WERI-Rb-1 (cell line): ENCODE measurements at regions not wholly inside any gene's neighbourhood (a gene's known extent, or its start where the extent isn't known, plus 50 kb on each side); places are given as distances from the start of the nearest gene placed in this dataset.
"Not testable (repeated sequence)": the region's sequence is repeated elsewhere in the genome, so short reads cannot be mapped to it uniquely, and the experiment has no call there.

ENCODE experiments used
- DNase-seq: peaks from one replicate; pipeline ENCODE4 v3.0.0-alpha.2; 2020
- H3K27ac ChIP-seq: fragments of 250-450 bp; sonication (Bioruptor Pico); 2 replicates; pipeline ENCODE4 v1.5.1; 2020; ENCODE audit warnings: mild to moderate bottlenecking, moderate library complexity
- H3K27me3 ChIP-seq: fragments of 250-450 bp; sonication (Bioruptor Pico); 2 replicates; pipeline ENCODE4 v1.5.1; 2021; ENCODE audit warnings: mild to moderate bottlenecking, low read depth, moderate library complexity; ENCODE audit not compliant: insufficient read depth, severe bottlenecking
- H3K36me3 ChIP-seq: fragments of 250-450 bp; sonication (Bioruptor Pico); 2 replicates; pipeline ENCODE4 v1.5.1; 2020; ENCODE audit warnings: mild to moderate bottlenecking, moderate library complexity
- H3K4me3 ChIP-seq: 2 replicates; pipeline ENCODE4 v1.5.1; 2011; ENCODE audit warnings: low read depth, mild to moderate bottlenecking, control low read depth, low read length
- H3K9me3 ChIP-seq: fragments of 250-450 bp; sonication (Bioruptor Pico); 2 replicates; pipeline ENCODE4 v1.5.1; 2021; ENCODE audit warnings: mild to moderate bottlenecking, moderate library complexity; ENCODE audit not compliant: severe bottlenecking
- TF ChIP-seq, protein P1 (sequence below): IDR thresholded peaks from 2 replicates; pipeline ENCODE4 v1.5.1; 2011; ENCODE audit warnings: low read depth, mild to moderate bottlenecking, control low read depth, inconsistent platforms, low read length

DNA sequence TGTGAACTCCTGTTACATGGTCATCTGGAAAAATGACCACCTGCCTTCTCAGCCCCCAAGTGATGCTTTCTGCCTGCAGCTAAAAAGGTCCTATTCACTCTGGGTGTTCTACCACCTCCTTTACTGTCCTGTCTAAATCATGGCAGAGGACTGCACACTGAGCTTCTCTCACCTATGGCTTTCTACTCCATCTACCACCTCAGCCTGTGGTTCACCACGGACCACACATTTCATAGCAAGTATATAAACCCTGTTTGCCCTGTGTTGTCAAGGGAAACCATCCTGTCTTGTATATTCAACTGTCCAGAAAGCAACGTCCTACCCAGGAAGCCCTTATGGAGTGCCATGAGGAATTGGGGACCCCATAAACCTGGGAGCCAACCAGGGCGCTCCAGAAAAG is 167.4 kb upstream of the ITGA1 start:
- Histone ChIP-seq H3K4me3 (no peak overlapping the region), H3K36me3 (no peaks in the 10 kb centered on the region), H3K9me3 (peaks cover 2% of the 10 kb centered on the region), H3K27me3 (peaks cover 8% of the 10 kb centered on the region), H3K27ac (no peak overlapping the region)
- no peak for DNase-seq
- TF ChIP-seq, protein P1, sequence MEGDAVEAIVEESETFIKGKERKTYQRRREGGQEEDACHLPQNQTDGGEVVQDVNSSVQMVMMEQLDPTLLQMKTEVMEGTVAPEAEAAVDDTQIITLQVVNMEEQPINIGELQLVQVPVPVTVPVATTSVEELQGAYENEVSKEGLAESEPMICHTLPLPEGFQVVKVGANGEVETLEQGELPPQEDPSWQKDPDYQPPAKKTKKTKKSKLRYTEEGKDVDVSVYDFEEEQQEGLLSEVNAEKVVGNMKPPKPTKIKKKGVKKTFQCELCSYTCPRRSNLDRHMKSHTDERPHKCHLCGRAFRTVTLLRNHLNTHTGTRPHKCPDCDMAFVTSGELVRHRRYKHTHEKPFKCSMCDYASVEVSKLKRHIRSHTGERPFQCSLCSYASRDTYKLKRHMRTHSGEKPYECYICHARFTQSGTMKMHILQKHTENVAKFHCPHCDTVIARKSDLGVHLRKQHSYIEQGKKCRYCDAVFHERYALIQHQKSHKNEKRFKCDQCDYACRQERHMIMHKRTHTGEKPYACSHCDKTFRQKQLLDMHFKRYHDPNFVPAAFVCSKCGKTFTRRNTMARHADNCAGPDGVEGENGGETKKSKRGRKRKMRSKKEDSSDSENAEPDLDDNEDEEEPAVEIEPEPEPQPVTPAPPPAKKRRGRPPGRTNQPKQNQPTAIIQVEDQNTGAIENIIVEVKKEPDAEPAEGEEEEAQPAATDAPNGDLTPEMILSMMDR = no peak

DNA sequence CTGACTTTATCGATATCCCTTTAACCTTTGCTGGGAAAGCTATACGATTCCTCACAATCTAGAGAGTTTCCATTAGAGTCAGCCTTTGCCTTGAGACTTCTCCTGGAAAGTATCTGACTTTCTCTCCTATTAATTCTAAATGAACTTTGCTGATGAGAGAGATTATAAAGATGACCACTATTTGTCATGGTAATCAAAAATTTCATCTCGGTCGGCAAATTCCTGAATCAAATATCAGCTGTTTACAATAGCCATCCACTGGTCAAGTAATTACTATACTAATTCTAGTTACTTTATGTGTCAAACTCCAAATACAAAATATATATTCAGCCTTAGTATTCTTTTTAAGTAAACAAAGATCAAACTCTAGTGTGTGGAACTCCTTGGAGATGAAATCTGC is 164.4 kb upstream of the ITGA1 start:
- Histone ChIP-seq H3K9me3 (peaks cover 2% of the 10 kb centered on the region), H3K4me3 (no peak overlapping the region), H3K27me3 (peaks cover 8% of the 10 kb centered on the region), H3K27ac (no peak overlapping the region), H3K36me3 (no peaks in the 10 kb centered on the region)
- TF ChIP-seq, protein P1 = no peak
- DNase-seq = no peak

DNA sequence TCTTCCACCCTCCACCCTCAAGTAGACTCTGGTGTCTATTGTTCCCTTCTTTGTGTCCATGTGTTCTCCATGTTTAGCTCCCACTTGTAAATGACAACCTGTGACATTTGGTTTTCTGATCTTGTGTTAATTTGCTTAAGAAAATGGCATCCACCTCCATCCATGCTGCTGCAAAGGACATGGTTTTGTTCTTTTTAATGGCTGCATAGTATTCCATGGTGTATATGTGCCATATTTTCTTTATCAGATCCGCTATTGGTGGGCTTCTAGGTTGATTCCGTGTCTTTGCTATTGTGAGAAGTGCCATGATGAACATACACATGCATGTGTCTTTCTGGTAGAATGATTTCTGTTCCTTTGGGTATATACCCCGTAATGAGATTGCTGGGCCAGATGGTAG is 163.4 kb upstream of the ITGA1 start:
- no peaks in the 10 kb centered on the region for H3K36me3 ChIP-seq
- H3K4me3 ChIP-seq = no peak overlapping the region
- peaks cover 2% of the 10 kb centered on the region for H3K9me3 ChIP-seq
- peaks cover 8% of the 10 kb centered on the region for H3K27me3 ChIP-seq
- H3K27ac ChIP-seq = no peak overlapping the region
- TF ChIP-seq, protein P1 = no peak
- DNase-seq = no peak

DNA sequence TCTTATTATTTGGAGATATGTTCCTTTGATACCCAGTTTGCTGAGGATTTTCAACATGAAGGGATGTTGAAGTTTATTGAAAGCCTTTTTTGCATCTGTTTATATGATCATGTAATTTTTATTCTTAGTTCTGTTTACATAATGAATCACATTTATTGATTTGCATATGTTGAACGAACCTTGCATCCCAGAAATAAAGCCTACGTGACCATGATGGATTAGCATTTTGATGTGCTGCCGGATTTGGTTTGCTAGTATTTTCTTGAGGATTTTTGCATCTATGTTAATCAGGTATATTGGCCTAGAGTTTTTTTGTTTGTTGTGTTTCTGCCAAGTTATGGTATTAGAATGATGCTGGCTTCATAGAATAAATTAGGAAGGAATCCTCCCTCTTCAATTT is 161.4 kb upstream of the ITGA1 start:
- TF ChIP-seq, protein P1 = no peak
- Histone ChIP-seq H3K4me3 (no peak overlapping the region), H3K27me3 (peaks cover 8% of the 10 kb centered on the region), H3K36me3 (no peaks in the 10 kb centered on the region), H3K27ac (no peak overlapping the region), H3K9me3 (peaks cover 2% of the 10 kb centered on the region)
- no peak for DNase-seq

DNA sequence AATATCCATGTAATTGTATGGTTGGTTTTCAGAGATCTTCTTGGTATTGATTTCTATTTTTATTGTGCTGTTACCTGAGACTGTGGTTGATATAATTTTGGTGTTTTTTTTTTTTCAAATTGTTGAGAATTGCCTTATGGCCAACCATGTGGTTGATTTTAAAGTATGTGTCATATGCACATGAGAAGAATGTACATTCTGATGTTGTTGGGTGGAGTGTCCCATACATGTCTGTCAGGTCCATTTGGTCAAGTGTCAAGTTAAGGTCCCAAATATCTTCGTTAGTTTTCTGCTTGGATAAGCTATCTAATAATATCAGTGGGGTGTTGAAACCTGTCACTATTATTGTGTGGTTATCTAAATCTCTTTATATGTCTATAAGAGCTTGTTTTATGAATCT is 160.0 kb upstream of the ITGA1 start:
- no peak for DNase-seq
- H3K27me3 ChIP-seq = peaks cover 4% of the 10 kb centered on the region
- no peak overlapping the region for H3K27ac ChIP-seq
- H3K36me3 ChIP-seq = no peaks in the 10 kb centered on the region
- no peak overlapping the region for H3K4me3 ChIP-seq
- TF ChIP-seq, protein P1 = no peak
- H3K9me3 ChIP-seq = peaks cover 2% of the 10 kb centered on the region

DNA sequence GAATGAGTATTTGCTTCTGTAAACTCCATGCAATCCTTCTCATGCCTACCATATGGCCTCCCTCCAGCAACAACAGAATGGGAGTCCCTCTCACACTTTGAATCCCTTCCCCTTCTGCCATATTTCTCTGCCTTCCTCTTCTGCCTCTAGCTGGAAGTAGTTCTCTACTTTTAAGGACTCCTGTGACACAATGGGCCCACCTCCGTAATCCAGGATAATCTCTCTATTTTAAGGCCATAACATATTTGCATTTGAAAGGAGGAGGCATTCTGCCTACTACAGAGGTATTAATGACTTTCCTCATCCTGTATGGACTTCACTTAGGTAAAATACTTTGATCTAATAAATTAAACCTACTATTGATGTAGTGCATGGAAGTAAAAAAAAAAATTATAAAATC is 155.4 kb upstream of the ITGA1 start:
- TF ChIP-seq, protein P1 = no peak
- H3K27me3 ChIP-seq = peaks cover 9% of the 10 kb centered on the region
- no peak overlapping the region for H3K27ac ChIP-seq

DNA sequence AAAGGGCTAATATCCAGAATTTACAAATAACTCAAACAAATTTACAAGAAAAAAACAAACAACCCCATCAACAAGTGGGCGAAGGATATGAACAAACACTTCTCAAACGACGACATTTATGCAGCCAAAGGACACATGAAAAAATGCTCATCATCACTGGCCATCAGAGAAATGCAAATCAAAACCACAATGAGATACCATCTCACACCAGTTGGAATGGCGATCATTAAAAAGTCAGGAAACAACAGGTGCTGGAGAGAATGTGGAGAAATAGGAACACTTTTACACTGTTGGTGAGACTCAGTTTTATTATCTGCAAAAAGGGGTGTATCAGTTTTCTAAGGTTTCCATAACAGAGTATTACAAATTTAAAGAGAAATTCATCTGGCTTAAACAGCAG is 153.5 kb upstream of the ITGA1 start:
- not testable (repeated sequence) for DNase-seq, H3K27ac ChIP-seq, H3K4me3 ChIP-seq, H3K9me3 ChIP-seq, H3K36me3 ChIP-seq
- peaks cover 13% of the 10 kb centered on the region for H3K27me3 ChIP-seq

More for the DNA sequence above, 155.4 kb upstream of the ITGA1 start:
- Histone ChIP-seq H3K4me3 (no peak overlapping the region), H3K9me3 (no peaks in the 10 kb centered on the region), H3K36me3 (no peaks in the 10 kb centered on the region)
- no peak for DNase-seq
